ENCODE measurements at regions not wholly inside any gene's neighbourhood (a gene's known extent, or its start where the extent isn't known, plus 50 kb on each side); places are given as distances from the start of the nearest gene placed in this dataset.

DNA sequence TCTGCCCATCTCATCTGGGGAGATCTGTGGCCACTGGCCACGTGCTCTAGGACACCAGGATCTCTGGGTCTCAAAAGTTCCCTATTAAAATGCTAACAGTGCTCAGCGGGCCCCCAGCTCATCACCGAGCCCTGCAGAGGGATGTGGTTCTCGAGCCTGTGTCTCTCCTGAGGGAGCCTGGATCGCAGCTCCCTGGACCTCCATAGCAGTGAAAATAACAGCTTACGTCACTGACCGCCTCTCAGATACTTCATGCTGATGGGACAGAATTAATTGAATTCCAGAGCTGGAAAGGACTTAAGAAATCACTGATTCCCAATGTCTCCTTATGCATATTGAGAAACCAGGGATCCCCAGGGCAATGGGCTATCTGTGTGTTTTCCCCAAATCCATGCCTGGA is 90.0 kb downstream of the GALR1 start:
- no peak overlapping the region for H3K27ac Mint-ChIP-seq (ENCODE audit: low read depth, unreplicated experiment)
- peaks cover 10% of the 10 kb centered on the region for H3K4me1 Mint-ChIP-seq (ENCODE audit: insufficient read depth, unreplicated experiment)
- ChIA-PET CTCF (no interaction called here), POLR2A (interaction anchor here (0.6 kb wide), 1 partner anchor 11 kb away, joined by 3 read pairs; no protein-coding TSS in a partner anchor)
- no TSS peak for BruUV-seq (replicated peaks)
- DNase-seq (ENCODE audit: unreplicated experiment): no peak
- H3K9me3 Mint-ChIP-seq (ENCODE audit: unreplicated experiment): no peaks in the 10 kb centered on the region
- H3K4me3 Mint-ChIP-seq (ENCODE audit: unreplicated experiment): no peak overlapping the region
- TF ChIP-seq, protein P1, sequence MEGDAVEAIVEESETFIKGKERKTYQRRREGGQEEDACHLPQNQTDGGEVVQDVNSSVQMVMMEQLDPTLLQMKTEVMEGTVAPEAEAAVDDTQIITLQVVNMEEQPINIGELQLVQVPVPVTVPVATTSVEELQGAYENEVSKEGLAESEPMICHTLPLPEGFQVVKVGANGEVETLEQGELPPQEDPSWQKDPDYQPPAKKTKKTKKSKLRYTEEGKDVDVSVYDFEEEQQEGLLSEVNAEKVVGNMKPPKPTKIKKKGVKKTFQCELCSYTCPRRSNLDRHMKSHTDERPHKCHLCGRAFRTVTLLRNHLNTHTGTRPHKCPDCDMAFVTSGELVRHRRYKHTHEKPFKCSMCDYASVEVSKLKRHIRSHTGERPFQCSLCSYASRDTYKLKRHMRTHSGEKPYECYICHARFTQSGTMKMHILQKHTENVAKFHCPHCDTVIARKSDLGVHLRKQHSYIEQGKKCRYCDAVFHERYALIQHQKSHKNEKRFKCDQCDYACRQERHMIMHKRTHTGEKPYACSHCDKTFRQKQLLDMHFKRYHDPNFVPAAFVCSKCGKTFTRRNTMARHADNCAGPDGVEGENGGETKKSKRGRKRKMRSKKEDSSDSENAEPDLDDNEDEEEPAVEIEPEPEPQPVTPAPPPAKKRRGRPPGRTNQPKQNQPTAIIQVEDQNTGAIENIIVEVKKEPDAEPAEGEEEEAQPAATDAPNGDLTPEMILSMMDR (IDR thresholded peaks at IDR 0.05; ENCODE audit: unreplicated experiment): no peak
- intact Hi-C loops (cut with micrococcal nuclease): no loop called here
- H3K36me3 Mint-ChIP-seq (ENCODE audit: insufficient read depth, unreplicated experiment): no peaks in the 10 kb centered on the region
- peaks cover 11% of the 10 kb centered on the region for H3K27me3 Mint-ChIP-seq (ENCODE audit: insufficient read depth, unreplicated experiment)

DNA sequence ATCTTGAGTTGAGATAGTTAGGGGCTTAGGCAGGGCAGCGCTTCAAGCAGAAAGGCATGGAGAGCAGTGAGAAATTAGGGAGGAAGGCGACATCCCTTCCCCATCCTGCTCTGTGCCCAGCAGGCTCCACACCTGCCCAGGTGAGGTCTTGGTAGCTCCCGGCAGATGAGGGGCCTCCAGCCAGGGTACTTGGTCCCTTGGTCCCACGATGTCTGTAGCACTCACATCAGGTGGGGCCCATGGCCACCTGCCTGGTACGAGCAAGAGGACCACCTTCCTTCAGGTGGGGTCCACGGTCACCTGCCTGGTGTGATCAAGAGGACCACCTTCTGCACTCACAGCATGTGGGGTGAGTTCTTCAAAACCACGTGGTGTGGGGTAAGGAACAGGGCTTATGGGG is 91.2 kb downstream of the GALR1 start:
- peaks cover 14% of the 10 kb centered on the region for H3K4me1 Mint-ChIP-seq (ENCODE audit: insufficient read depth, unreplicated experiment)
- H3K4me3 Mint-ChIP-seq (ENCODE audit: unreplicated experiment): no peak overlapping the region
- POLR2A ChIA-PET: no interaction called here
- DNase-seq (ENCODE audit: unreplicated experiment): no peak
- no peaks in the 10 kb centered on the region for H3K36me3 Mint-ChIP-seq (ENCODE audit: insufficient read depth, unreplicated experiment)
- no TSS peak for BruUV-seq (replicated peaks)
- CTCF ChIA-PET: no interaction called here
- no peak overlapping the region for H3K27ac Mint-ChIP-seq (ENCODE audit: low read depth, unreplicated experiment)
- intact Hi-C loops (cut with micrococcal nuclease): no loop called here
- TF ChIP-seq, protein P1 (IDR thresholded peaks at IDR 0.05; ENCODE audit: unreplicated experiment): no peak
- H3K27me3 Mint-ChIP-seq (ENCODE audit: insufficient read depth, unreplicated experiment): peaks cover 11% of the 10 kb centered on the region
- no peaks in the 10 kb centered on the region for H3K9me3 Mint-ChIP-seq (ENCODE audit: unreplicated experiment)

DNA sequence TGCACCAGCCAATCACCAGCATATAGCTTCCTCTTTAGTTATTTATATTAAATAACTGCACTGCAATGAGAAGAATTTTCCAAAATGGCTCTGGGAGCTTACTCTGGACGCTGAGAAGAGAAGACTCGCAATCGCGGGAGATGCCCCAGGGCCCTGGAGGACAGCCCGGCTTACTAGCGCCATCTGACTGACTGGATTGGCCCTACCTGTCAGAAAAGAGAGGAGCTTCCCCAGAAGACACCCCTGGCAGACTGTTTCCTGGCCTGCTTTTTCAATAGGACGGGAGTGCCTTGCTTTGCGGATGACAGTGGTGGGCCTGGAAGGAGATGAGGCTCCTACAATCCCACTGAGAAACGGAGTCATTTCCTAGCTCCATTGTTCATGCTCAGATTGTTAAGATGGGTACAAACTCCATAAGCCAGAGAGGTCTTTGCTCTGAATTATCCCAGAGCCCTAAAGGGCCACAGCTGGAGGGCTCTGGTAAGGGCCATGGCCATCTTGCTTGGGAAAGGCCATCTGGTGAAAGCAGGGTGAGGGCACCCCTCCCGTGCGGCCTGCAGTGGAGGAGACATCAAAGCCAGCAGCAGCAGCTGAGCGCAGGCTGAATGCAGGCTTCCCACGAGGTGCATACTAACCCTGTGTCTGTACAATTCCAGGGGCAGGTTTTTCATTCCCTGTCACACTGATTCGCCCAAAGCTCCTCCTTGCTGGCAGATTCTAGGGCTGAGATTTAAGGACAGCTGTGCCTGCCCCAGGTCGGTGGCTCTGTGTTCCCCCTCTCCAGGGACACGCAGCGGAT is 92.1 kb downstream of the GALR1 start:
- TF ChIP-seq, protein P1 (IDR thresholded peaks at IDR 0.05; ENCODE audit: unreplicated experiment): no peak
- no peak for DNase-seq (ENCODE audit: unreplicated experiment)
- POLR2A ChIA-PET: interaction anchor here (0.7 kb wide), 1 partner anchor 64 kb away, joined by 3 read pairs; no protein-coding TSS in a partner anchor
- no peaks in the 10 kb centered on the region for H3K36me3 Mint-ChIP-seq (ENCODE audit: insufficient read depth, unreplicated experiment)
- H3K4me3 Mint-ChIP-seq (ENCODE audit: unreplicated experiment): no peak overlapping the region
- BruUV-seq (replicated peaks): no TSS peak
- peaks cover 11% of the 10 kb centered on the region for H3K27me3 Mint-ChIP-seq (ENCODE audit: insufficient read depth, unreplicated experiment)
- intact Hi-C loops (cut with micrococcal nuclease): no loop called here
- CTCF ChIA-PET: no interaction called here
- no peak overlapping the region for H3K27ac Mint-ChIP-seq (ENCODE audit: low read depth, unreplicated experiment)
- no peaks in the 10 kb centered on the region for H3K9me3 Mint-ChIP-seq (ENCODE audit: unreplicated experiment)
- H3K4me1 Mint-ChIP-seq (ENCODE audit: insufficient read depth, unreplicated experiment): peaks cover 20% of the 10 kb centered on the region

DNA sequence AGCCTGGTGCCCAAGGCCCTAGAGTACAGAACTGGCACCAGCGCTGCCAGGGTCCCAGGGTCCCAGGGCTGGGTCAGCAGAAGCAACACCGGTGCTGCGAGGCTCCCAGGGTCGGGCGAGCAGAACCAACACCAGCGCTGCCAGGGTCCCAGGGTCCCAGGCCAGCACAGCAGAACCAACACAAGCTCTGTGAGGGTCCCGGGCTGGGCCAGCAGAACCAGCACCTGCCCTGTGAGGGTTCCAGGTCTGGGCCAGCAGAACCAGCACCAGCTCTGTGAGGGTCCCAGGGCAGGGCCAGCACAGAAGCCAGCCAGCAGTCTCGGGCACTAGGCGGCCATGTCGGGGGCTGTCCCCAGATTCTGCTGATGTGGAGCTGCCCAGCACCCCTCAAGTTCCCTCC is 93.1 kb downstream of the GALR1 start:
- H3K4me1 Mint-ChIP-seq (ENCODE audit: insufficient read depth, unreplicated experiment): peaks cover 23% of the 10 kb centered on the region
- BruUV-seq (replicated peaks): no TSS peak
- H3K36me3 Mint-ChIP-seq (ENCODE audit: insufficient read depth, unreplicated experiment): no peaks in the 10 kb centered on the region
- ChIA-PET CTCF (no interaction called here), POLR2A (no interaction called here)
- TF ChIP-seq, protein P1 (IDR thresholded peaks at IDR 0.05; ENCODE audit: unreplicated experiment): no peak
- H3K9me3 Mint-ChIP-seq (ENCODE audit: unreplicated experiment): no peaks in the 10 kb centered on the region
- peaks cover 11% of the 10 kb centered on the region for H3K27me3 Mint-ChIP-seq (ENCODE audit: insufficient read depth, unreplicated experiment)
- no peak overlapping the region for H3K4me3 Mint-ChIP-seq (ENCODE audit: unreplicated experiment)
- no peak for DNase-seq (ENCODE audit: unreplicated experiment)
- no peak overlapping the region for H3K27ac Mint-ChIP-seq (ENCODE audit: low read depth, unreplicated experiment)
- intact Hi-C loops (cut with micrococcal nuclease): no loop called here

All from MCF 10A (cell line).